ENCODE measurements at regions not wholly inside any gene's neighbourhood (a gene's known extent, or its start where the extent isn't known, plus 50 kb on each side); places are given as distances from the start of the nearest gene placed in this dataset.

DNA sequence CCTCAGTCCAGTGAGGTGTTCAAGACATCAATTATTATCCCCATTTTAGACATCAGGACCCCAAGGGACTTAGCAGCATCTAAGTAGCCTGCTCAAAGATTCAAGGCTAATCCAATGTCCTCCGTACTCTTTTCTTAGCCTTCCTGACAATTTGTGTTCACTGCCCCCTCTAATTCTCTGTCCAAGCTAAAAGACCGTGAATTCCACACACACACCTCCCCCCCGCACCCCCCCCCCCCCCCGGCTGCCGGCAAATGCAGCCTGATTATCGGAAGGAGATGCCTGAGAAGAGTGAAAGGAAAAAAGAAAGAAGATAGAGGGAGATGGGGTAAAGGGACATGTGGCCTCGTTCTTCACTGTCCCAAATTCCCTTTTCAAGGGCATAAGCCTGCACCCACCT, 58.1 kb upstream of the NLK start:
- TF ChIP-seq, protein P1, sequence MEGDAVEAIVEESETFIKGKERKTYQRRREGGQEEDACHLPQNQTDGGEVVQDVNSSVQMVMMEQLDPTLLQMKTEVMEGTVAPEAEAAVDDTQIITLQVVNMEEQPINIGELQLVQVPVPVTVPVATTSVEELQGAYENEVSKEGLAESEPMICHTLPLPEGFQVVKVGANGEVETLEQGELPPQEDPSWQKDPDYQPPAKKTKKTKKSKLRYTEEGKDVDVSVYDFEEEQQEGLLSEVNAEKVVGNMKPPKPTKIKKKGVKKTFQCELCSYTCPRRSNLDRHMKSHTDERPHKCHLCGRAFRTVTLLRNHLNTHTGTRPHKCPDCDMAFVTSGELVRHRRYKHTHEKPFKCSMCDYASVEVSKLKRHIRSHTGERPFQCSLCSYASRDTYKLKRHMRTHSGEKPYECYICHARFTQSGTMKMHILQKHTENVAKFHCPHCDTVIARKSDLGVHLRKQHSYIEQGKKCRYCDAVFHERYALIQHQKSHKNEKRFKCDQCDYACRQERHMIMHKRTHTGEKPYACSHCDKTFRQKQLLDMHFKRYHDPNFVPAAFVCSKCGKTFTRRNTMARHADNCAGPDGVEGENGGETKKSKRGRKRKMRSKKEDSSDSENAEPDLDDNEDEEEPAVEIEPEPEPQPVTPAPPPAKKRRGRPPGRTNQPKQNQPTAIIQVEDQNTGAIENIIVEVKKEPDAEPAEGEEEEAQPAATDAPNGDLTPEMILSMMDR (IDR thresholded peaks at IDR 0.05) = no peak
- no peak for TF ChIP-seq POLR2A (IDR thresholded peaks at IDR 0.05)
